ENCODE measurements at regions not wholly inside any gene's neighbourhood (a gene's known extent, or its start where the extent isn't known, plus 50 kb on each side); places are given as distances from the start of the nearest gene placed in this dataset.

GRCh38 chr9:96056226-96056625 is 180.7 kb downstream of the ERCC6L2 start:
- TF ChIP-seq, protein P1, sequence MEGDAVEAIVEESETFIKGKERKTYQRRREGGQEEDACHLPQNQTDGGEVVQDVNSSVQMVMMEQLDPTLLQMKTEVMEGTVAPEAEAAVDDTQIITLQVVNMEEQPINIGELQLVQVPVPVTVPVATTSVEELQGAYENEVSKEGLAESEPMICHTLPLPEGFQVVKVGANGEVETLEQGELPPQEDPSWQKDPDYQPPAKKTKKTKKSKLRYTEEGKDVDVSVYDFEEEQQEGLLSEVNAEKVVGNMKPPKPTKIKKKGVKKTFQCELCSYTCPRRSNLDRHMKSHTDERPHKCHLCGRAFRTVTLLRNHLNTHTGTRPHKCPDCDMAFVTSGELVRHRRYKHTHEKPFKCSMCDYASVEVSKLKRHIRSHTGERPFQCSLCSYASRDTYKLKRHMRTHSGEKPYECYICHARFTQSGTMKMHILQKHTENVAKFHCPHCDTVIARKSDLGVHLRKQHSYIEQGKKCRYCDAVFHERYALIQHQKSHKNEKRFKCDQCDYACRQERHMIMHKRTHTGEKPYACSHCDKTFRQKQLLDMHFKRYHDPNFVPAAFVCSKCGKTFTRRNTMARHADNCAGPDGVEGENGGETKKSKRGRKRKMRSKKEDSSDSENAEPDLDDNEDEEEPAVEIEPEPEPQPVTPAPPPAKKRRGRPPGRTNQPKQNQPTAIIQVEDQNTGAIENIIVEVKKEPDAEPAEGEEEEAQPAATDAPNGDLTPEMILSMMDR (conservative IDR thresholded peaks at IDR 0.05 in 1 of 2, IDR thresholded peaks at IDR 0.05 in 1 of 2; ENCODE audit: low read depth in 1 of 2, low read length in 2 of 2): no peak
- no peak for TF ChIP-seq EZH2 (IDR thresholded peaks at IDR 0.05; ENCODE audit: low read length, missing control alignments)
